GM21576 (cell line): ENCODE measurements at regions not wholly inside any gene's neighbourhood (a gene's known extent, or its start where the extent isn't known, plus 50 kb on each side); places are given as distances from the start of the nearest gene placed in this dataset.
"Not testable (repeated sequence)": the region's sequence is repeated elsewhere in the genome, so short reads cannot be mapped to it uniquely, and the experiment has no call there.

Experiments used
- ATAC-seq: cut with Tn5 transposase; IDR thresholded peaks from one replicate; pipeline ENCODE4 v1.9.1; 2021; ENCODE audit warnings: mild to moderate bottlenecking, moderate library complexity; ENCODE audit not compliant: unreplicated experiment

DNA sequence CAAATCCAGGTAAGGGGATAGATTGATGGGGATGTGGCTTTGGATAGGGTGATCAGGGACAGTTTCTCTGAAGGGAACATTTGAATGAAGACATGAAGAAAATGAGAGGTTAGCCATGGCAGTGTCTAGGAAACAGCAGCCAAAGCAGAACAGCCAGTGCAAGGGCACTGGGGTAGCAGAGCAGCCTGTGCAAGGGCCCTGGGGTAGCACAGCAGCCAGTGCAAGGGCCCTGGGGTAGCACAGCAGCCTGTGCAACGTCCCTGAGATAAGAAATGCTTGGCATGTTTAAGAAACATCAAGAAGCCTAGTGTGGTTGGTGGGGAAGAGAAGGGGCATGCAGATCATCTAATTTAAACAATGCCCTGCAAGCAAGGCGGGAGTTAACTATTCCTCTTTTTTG lies 128.5 kb downstream of the IRX5 start:
- no peak for ATAC-seq

DNA sequence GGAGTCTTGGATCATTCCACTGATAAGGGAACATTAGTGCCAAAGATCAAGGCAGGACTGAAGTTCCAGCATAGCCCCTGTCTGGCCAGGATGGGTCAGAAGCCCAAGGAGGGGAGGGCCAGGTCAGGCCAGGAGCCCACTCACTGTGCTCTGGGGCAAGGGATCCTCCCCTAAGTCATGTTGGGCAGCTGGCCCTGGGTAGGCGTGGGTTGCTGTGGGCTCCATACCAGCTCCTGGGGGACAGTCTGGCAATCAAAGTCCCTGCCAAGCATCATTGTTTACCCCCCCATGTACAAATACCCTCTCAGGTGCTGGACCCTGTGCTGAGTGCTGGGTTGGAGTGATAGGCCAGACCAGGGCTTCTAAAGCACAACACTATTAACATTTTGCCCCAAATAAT lies 130.5 kb downstream of the IRX5 start:
- no peak for ATAC-seq

DNA sequence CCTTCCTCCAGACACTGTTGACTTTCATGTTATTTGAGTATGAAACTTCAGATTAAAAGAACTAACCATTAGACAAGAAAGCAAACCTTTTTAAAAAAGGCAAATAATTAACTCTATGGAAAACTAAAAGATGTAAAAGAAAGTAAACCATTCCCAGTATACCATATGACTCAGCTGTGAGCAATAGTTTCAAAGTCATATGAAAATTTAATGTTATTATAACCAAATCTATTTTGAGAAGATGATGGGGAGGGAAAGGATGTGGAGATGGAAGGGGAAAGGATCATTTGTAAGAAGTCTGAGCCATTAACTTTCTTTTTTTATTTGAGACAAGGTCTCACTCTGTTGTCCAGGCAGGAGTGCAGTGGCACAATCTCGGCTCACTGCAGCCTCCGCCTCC lies 131.8 kb downstream of the IRX5 start:
- ATAC-seq, result no peak

DNA sequence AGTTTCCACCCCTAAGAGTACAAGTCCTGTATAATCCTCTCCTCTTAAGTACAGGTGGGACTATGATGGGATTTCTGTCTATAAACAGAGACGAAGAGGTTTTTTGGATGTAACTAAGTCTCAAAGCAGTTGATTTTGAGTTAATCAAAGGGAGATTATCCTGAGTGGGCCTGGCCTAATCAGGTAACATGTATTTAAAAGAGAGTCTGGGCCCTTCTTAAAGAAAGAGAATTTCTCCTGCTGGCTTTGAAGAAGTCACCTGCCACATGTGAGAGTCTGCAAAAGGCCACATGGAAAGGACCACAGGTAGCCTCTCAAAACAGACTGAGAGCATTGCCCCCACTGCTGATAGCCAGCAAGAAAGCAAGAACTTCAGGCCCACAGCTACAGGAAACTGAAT lies 142.3 kb downstream of the IRX5 start:
- no peak for ATAC-seq

DNA sequence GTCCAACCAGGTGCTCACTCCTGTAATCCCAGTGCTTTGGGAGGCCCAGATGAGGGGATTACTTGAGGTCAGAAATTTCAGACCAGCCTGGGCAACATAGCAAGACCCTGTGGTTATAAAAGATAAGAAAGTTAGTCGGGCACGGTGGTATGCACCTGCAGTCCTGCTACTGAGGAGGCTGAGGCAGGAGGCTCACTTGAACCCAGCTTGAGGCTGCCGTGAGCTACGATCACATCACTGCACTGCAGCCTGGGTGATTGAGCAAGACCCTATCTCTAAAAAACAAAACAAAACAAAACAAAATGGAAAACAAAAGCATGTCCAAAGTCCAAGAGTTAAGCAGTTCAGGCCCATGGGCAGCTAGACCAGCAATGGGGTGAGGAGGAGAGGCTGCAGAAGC lies 143.2 kb downstream of the IRX5 start:
- ATAC-seq, result no peak

DNA sequence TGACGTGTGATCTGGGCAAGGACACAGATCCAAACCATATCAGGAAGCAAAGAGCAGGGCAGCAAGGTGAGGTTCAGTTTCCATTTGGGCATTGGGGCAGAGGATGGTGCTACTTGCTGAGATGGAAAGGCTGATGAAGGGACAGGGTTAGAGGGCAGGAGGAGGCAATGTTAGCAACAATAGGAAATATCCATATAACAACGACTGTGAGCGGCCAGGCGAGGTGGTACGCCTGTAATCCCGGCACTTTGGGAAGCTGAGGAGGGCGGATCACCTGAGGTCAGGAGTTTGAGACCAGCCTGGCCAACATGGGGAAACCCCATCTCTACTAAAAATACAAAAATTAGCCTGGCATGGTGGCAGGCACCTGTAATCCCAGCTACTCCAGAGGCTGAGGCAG lies 144.5 kb downstream of the IRX5 start:
- ATAC-seq, result not testable (repeated sequence)

DNA sequence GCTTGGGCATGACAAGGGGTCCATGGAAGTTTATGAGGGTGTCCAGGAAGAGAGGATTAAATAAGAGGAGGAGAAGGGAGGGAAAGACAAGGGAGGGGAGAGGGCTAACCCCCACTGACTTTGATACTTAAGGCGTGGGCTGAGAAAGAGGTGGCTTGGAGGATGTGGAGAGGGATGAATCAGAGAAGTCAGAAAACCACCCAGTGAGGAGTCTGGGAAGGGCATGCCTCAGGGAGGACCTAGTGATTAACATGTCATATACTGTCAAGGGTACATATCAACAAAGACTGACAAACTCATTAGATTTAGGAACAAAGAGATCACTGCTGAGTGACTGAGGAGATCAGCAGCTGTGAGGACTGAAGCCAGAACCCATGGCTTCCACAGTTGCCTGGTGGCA lies 145.4 kb downstream of the IRX5 start:
- no peak for ATAC-seq

DNA sequence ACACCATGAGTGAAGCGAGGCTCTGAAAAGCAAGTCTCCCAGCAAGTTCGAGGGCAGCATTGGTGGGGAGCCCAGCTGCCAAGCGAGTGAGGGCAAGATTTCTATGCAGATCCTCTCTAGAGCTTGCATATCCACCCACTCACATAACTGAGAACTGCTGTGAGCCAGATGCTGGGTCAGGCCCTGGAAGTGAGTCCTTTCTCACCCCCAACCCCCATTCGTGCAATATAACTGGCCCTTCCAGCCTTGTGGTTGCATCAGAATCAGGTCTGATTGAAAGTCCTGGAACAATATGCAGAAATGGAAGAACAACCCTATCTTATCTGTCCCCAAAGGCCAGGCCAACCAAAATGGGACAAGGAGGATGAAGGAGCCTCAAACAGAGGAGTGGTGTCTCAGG lies 146.6 kb downstream of the IRX5 start:
- ATAC-seq, result no peak

DNA sequence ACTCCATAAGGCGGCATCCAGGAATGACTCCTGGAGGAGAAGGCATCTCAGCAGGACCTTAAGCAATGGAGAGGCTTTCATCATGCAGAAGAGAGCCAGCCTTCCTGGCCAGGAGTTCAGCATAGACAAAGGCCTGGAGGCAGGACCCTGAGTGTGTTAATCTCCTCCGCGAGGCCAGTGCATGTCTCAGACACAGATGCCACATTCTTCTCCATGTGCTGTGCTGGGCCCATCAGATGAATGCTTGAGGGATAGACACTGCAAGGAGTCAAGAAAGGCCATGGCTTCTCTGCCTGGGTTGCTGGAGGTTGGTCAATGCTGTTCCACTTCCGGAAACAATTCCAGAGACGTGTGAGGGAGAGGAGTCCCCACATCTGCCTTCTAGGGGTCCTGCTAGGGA lies 147.5 kb downstream of the IRX5 start:
- no peak for ATAC-seq

DNA sequence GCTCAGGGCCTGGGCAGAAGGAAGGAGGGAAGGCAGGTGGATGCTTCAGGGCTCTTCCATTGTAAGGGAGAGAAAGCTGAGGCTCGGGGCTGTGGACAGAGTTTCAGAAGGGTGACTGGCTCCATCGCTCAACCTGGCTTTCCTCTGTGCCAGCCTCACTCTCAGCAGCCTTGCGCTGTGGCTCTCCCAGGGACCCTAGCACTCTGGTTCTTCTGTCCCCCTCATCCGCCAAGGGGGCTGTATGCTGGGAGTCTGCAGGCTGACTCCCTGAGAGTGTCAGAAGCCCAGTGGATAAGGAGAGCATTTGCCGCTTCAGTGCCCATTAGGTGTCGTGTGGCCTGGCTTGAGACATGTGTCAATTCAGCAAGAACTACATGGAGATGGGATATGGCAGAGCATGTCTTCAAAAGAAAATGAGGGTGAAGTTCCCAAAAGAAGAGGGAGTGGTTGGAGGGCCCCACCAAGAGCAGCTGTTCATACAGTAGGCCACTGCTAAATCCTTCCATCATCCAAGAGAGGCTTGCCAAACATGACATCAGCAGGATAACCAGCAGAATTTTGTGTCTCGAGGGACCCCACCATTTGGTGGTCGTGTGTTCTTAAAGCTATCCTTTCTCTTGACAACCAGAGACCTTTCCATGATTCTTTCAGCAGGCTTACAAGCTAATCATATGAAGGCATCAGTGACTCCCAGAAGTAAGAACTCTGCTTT lies 148.2 kb downstream of the IRX5 start:
- ATAC-seq, result no peak

DNA sequence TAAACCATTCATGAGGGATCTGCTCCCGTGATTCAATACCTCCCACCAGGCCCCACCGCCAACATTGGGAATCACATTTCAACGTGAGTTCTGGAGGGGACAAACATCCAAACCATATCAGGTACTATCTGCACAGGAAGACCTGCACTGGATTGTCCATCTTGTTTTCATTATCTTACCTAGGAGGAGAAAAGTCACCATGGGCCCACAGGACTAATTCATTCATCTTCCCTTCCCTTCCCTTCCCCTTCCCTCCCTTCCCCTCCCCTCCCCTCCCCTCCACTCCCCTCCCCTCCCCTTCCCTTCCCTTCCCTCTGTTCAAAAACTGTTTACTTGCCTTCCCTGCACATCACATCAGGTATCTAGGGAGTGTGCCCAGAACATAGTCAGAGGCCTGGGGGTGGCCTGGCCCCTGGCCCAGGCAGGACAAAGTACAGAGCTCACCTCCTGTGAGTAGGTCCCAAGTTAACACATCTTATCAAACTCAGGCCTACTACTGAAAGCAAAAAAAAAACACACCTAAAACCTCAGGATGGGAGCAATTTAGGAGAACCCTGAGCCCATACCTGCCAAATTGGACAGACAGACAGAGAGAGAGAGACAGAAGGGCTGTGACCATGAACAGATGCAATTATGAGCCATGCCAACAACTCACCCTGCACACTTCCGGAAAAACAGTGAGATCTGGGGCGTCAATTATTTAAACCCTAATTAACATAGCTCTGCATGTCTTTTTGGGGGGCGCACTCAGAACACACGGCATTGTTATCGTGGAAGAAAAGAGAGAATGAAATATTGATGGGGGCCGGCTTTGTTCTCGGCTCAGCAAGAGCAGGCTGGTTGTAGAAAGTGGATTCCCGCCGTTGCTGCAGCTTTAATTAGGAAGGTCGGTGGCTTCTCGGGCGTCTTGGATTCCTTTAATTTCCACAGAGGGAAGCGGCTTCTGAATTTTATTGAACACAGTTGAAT lies 151.2 kb downstream of the IRX5 start:
- no peak for ATAC-seq

DNA sequence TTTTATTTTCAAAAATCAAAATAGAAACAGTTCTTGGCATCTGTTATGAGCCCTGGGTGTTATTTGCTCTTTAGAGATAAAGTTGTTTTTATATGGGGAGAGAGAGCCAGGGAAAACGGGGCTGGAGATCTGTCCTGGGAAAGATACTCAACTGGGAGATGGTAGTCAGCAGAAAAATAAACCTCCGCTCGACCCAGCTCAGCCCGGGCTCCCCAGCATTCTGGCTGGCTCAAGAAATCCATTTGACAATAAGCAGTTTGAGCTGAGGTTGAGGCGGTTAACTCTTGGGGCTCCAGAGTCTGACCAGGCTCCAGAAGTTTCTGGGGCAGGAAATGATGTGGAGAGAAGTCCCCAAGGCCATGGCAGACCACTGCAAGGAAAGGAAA lies 151.9 kb downstream of the IRX5 start:
- ATAC-seq, result no peak

DNA sequence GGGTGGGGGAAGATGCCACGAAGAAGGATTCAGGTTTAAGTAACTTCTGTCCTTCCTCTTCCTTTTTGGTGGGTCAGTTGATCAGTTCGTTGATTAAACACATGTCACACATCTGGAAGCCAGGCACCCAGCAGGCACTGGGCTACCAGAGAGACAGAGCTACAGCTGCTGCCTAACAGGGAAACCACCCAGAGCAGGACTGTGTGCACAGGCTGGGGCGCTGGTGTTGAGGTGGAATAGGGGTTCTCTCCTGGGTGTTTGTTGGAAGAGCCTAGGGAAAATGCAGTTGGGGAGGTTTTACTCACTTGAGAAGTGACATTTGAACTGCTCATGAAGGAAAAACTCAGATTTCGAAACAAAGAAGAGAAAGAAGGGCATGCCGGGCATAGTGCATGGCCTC lies 152.4 kb downstream of the IRX5 start:
- ATAC-seq, result no peak

DNA sequence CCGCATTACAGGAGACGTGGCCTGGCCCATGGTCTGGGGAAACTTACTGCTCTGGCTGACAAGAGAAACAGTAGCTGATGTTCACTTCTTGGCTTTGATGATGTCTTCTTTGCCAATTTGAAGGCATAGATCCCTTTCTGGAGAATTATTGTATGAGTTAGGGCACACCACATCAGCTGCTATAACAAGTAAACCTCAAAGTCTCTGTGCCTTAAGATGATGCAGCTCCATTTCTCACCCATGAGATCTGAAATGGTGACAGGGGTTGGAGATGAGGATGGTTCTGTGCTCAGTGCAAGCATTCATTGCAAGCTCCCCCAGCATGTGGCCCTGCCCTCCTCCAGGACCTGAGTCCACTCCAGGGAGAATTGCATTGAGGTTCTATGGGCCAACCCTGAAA lies 157.4 kb downstream of the IRX5 start:
- ATAC-seq, result no peak

DNA sequence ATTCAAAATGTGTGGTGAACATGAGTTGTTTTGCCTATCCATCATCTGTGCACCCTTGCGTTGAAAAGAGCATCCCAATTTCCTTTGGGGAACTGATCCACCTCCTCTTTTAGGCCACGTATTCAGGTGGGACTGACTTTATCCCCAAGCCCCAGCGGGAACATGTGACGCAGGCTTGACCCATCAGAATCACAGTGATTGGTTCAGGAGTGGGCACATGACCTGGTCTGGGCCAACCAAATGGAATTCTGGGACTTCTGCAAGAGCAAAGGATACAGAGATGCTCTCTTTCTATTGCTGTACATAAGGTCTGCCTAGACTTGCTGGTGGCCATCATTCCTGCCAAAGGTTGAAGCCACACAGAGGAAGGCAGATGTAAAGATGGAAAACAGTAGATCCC lies 158.9 kb downstream of the IRX5 start:
- ATAC-seq, result no peak

DNA sequence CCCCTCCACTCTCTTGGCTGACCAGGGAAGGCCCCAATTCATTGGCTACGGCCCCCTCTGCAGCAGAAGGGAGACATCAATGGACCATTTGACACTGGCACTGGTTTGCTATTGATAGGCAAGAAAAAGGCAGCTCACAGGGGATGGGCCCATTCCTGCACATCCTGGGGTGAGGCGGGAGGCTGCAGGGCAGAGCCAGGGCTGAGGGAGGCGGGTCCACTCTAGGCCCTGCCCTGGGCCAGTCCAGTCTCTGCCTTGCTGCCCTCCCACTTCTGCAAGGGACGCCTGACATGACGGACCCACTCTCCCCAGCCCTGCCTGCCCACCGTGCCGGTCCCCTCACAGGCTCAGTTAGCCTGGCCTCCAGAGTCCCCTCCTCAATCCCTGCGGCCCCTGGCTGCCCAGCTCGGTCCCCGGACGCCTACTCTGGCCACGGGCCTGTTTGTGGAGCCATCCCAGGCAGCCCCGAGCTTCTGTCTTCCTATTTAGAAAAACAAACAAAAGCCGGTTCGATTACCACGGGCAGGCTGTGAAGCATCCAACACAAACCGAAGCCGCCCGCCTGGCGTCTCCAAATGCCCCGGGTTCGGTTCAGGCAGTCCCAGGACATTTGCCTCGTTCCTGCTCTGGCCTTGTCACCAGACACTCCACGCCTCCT lies 160.7 kb downstream of the IRX5 start:
- no peak for ATAC-seq

DNA sequence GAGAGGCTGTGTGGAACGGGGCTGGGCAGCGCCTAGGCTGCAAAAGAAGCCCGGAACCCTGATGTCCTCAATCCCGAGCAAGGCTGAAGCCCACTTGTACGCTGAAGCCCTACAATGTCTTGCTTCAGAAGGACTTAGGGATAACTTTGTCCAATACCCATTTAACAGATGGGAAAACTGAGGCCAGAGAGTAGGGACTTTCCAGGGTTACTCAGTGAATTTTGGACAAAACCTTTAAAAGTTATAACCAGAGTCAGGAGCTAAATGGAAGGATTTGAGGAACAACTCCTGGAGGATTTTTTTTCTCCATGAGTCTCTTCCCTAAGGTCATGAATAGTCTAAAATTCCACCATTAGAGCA lies 161.2 kb downstream of the IRX5 start:
- ATAC-seq, result no peak

DNA sequence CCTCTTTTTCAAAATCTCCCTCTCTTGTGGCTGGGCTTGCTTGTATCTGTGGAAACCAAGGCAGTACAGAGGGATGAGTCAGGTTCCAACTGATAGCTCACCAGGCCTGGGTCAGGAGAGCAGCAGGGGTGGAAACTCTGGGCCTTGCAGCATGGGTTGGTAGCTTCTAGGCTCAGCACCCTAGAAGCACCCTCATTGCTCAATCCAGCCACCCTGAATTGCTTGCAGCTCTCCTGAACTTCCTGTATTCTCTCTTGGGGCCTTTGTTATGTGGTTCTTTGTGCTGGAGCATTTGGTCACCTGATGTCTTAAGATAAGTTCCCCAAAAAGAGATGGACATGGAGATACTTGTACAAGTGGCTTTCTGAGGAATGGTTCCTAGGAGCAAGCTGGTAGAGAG lies 169.4 kb downstream of the IRX5 start:
- no peak for ATAC-seq

DNA sequence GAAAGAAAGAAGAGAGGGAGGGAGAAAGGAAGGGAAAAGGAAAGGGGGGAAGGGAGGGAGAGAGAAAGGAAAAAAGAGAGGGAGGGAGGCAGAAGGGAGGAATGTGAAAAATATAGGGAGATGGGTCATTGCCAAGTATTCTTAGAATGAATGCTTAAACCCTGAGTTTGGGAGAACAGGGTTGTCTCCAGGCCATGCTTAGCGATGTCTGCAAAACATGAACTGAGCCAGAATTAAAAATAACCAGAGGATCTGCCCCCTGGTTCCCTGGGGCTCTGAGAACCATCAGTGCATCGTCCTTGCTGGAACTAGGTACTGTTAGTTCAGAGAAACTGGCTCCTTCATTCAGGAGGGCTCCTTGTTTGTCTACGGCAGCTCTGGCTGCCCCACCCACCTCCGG lies 170.4 kb downstream of the IRX5 start:
- no peak for ATAC-seq

DNA sequence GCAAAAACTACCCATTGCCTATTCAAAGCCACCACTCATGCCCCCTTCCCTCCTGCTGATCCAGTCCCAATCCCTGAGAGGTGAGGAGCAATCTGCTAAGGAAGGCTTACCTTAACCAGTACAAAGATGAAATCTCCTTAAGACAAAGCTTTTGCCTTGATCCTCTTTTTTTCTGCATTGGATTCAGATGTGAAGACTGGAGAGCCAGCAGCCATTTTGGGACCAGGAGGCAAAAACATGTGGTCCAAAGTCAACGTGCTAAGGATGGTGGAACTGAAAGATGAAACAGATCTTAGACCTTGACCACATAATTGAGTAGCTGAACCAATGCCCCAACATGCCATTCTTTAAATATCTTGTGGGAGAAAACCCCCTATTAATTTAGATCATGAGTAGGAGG lies 171.4 kb downstream of the IRX5 start:
- ATAC-seq, result no peak

DNA sequence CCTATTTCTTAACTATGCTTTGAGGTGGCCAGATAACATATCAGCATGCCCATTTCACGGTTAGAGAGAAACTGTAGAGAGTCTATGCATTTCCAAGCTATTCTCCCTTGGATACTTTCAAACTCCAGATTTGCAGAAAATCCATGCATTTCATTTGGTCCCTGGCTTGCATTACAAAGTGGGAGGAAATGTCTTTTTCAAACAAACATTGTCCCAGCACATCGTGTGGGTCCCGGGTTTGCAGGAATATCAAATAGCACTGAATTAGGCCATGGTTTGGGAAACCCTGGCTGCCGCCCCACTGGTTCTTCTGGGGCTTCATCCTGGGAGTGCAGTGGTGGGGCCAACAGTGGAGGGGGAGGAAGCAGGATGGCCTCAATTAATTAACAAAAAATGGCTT lies 171.9 kb downstream of the IRX5 start:
- ATAC-seq, result no peak

DNA sequence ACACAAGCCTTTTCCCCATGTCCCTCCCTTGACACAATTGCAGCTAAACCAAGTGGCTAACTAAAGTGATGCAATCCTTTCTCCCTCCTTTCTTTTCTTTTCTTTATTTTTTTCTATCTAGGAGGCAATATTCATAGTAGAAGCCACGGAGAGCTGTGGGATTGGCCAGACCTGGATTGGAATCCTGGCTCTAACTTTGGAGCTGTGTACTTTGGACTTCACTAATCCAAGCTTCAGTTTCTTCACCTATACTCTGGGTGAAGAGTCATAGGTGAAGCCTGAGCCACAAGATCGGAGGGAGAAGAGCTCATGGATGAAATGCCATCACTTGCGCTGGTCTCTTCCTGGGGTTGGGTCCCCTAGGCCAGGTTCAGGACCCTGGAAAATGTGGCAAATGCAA lies 177.2 kb downstream of the IRX5 start:
- ATAC-seq, result no peak
